DND-41 (cell line): ENCODE measurements at regions not wholly inside any gene's neighbourhood (a gene's known extent, or its start where the extent isn't known, plus 50 kb on each side); places are given as distances from the start of the nearest gene placed in this dataset.

Source experiments
- EZH2 ChIP-seq: IDR thresholded peaks from 3 replicates; pipeline ENCODE4 v1.6.1; 2012; ENCODE audit warnings: borderline replicate concordance, low read depth, mild to moderate bottlenecking, moderate library complexity, low read length, inconsistent platforms; ENCODE audit not compliant: severe bottlenecking
- TF ChIP-seq, protein P1 (sequence below): IDR thresholded peaks from 2 replicates; pipeline ENCODE4 v1.5.1; 2012; ENCODE audit warnings: borderline replicate concordance, low read length, moderate library complexity, mild to moderate bottlenecking; ENCODE audit not compliant: poor library complexity, severe bottlenecking; ENCODE audit errors: extremely low read depth

DNA sequence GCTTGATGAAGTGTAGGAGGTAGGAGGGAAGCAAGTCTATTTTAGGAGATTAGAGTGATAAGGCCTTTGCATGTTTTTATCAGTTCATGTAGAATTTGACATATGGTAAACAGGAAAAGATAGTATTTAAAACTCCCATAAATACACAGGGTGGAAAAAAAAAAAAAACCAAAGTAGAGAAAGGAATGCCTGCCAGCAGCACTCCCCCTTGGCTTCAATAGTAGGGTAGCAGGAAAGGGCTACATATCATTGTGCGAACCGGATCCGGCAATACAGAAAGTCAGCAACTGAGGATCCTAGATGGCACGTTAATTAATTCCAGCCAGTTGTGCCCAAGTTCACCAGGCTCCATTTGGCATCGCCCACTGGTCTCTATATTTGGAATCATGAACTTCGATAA lies 159.6 kb upstream of the SMIM21 start:
- TF ChIP-seq, protein P1, sequence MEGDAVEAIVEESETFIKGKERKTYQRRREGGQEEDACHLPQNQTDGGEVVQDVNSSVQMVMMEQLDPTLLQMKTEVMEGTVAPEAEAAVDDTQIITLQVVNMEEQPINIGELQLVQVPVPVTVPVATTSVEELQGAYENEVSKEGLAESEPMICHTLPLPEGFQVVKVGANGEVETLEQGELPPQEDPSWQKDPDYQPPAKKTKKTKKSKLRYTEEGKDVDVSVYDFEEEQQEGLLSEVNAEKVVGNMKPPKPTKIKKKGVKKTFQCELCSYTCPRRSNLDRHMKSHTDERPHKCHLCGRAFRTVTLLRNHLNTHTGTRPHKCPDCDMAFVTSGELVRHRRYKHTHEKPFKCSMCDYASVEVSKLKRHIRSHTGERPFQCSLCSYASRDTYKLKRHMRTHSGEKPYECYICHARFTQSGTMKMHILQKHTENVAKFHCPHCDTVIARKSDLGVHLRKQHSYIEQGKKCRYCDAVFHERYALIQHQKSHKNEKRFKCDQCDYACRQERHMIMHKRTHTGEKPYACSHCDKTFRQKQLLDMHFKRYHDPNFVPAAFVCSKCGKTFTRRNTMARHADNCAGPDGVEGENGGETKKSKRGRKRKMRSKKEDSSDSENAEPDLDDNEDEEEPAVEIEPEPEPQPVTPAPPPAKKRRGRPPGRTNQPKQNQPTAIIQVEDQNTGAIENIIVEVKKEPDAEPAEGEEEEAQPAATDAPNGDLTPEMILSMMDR, result no peak
- no peak for TF ChIP-seq EZH2
